Brain microvascular endothelial cell (primary cell): ENCODE measurements at regions not wholly inside any gene's neighbourhood (a gene's known extent, or its start where the extent isn't known, plus 50 kb on each side); places are given as distances from the start of the nearest gene placed in this dataset.
A peak's percentile ranks its signal among the peaks of the same experiment; 100 is the strongest.

Experiments
- DNase-seq: peaks from one replicate; pipeline ENCODE4 v3.0.0-alpha.2; 2020
- H3K27ac ChIP-seq: fragments of 250-450 bp; sonication (Bioruptor Pico); 2 replicates; pipeline ENCODE4 v1.5.1; 2020; ENCODE audit warnings: mild to moderate bottlenecking, moderate library complexity
- H3K27me3 ChIP-seq: fragments of 250-450 bp; sonication (Bioruptor Pico); replicated peaks from 2 replicates; pipeline ENCODE4 v1.5.1; 2020; ENCODE audit warnings: mild to moderate bottlenecking
- H3K36me3 ChIP-seq: fragments of 250-450 bp; sonication (Bioruptor Pico); replicated peaks from 2 replicates; pipeline ENCODE4 v1.5.1; 2020; ENCODE audit warnings: mild to moderate bottlenecking
- H3K4me3 ChIP-seq: 2 replicates; pipeline ENCODE4 v1.5.1; 2011; ENCODE audit warnings: low read depth, mild to moderate bottlenecking, control low read depth, low read length, moderate library complexity
- in situ Hi-C: cut with HindIII; loops from 2 replicates; pipeline ENCODE4 v1.10.0; 2017; ENCODE audit warnings: low sequenced_read_pairs, low pct_ligation_motif_present
- TF ChIP-seq, protein P1 (sequence below): IDR thresholded peaks from 2 replicates; pipeline ENCODE4 v1.5.1; 2011; ENCODE audit warnings: low read depth, mild to moderate bottlenecking, moderate library complexity, low read length, control low read depth, inconsistent platforms; ENCODE audit errors: missing control alignments

DNA sequence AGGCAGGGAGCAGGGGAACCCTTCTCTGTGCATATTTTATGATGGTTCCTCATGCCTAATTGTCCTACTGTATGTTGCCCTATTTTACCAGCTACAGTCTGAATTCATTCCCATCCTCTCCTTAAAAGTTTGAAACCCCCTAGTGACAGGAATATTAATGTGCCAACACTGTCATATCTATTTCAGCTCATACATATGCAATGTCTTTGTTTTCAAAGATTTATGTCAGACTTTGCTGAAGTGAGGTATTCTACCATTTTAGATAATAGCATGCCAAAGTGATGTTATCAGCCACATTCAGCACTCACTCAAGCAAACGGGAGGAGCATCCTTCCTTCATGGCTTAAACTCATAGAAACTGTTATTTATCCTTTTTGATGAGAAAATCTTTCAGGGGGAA, 696.5 kb downstream of the NR2F1-AS1 start:
- TF ChIP-seq, protein P1, sequence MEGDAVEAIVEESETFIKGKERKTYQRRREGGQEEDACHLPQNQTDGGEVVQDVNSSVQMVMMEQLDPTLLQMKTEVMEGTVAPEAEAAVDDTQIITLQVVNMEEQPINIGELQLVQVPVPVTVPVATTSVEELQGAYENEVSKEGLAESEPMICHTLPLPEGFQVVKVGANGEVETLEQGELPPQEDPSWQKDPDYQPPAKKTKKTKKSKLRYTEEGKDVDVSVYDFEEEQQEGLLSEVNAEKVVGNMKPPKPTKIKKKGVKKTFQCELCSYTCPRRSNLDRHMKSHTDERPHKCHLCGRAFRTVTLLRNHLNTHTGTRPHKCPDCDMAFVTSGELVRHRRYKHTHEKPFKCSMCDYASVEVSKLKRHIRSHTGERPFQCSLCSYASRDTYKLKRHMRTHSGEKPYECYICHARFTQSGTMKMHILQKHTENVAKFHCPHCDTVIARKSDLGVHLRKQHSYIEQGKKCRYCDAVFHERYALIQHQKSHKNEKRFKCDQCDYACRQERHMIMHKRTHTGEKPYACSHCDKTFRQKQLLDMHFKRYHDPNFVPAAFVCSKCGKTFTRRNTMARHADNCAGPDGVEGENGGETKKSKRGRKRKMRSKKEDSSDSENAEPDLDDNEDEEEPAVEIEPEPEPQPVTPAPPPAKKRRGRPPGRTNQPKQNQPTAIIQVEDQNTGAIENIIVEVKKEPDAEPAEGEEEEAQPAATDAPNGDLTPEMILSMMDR, result no peak
- DNase-seq, result peak; percentile 16
- H3K36me3 ChIP-seq, result no peaks in the 10 kb centered on the region
- no peak overlapping the region for H3K27ac ChIP-seq
- no peak overlapping the region for H3K4me3 ChIP-seq
- H3K27me3 ChIP-seq, result no peaks in the 10 kb centered on the region
- in situ Hi-C loops, result no loop called here

DNA sequence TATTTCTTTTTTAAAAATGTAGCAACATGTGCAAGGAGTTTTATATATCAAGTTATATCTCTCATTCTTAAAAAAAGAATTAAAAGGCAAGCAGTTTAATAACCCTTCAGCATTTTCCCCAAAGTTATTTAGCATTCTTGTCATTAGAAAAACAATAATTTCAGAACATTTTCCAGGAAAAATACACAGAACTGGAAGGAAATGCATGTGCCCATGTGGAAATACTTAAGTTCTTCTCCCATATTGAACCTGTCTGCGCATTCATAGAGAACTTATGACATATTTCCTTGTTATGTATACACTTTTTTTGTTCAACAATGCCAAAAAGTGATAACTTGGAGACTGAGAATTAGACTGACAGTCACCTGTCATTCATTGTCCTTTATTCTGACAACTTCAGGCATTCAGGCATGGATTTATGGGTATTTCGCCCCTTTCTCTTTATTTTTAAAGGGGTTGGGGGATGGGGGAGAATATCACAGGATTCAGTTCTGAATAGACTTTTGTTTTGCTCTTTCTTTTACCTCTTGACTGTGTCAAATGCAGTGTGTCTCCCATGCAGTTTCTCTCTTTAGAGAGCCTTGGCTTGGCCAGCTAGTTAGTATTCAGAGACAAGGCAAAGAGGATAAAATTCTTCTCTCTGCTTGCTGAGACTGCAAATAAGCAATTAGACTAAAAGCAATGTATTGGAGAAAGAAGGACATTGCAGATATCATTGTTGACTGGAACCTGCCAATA, 701.0 kb downstream of the NR2F1-AS1 start:
- Histone ChIP-seq H3K4me3 (no peak overlapping the region), H3K36me3 (no peaks in the 10 kb centered on the region), H3K27ac (no peak overlapping the region), H3K27me3 (no peaks in the 10 kb centered on the region)
- TF ChIP-seq, protein P1, result no peak
- DNase-seq, result no peak
- in situ Hi-C loops, result no loop called here

DNA sequence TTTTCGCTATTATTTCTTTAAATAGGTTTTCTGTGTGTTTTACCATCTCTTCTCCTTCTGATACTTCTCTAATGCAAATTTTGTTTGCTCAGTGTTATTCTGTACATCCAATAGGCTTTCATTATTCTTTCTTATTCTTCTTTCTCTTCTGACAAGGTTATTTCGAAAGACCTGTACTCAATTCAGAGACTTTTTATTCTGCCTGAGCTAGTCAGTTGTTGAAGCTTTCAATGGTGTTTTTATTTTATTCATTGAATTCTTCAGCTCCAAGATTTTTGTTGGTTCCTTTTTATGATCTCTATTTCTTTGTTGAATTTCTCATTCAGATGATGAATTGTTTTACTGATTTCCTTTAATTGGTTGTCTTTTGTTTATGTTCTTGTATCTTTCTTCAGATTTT, 706.2 kb downstream of the NR2F1-AS1 start:
- no peaks in the 10 kb centered on the region for H3K27me3 ChIP-seq
- in situ Hi-C loops, result no loop called here
- H3K27ac ChIP-seq, result no peak overlapping the region
- TF ChIP-seq, protein P1, result no peak
- H3K4me3 ChIP-seq, result no peak overlapping the region
- H3K36me3 ChIP-seq, result no peaks in the 10 kb centered on the region
- DNase-seq, result no peak

DNA sequence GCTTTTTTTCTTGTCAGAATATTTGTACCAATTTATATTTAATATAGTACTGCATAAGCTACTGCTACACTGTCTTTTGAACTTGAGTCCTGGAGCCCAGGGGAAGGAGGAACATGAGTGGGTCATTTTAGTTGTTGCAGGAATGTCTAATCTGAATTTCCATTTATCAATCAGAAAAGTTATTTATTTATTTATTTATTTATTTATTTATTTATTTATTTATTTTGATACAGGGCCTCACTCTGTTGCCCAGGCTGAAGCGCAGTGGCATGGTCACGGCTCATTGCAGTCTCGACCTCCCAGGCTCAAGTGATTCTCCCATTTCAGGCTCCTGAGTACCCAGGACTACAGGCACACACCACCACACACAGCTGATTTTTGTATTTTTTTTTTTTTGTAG, 712.6 kb downstream of the NR2F1-AS1 start:
- no peaks in the 10 kb centered on the region for H3K36me3 ChIP-seq
- TF ChIP-seq, protein P1, result no peak

DNA sequence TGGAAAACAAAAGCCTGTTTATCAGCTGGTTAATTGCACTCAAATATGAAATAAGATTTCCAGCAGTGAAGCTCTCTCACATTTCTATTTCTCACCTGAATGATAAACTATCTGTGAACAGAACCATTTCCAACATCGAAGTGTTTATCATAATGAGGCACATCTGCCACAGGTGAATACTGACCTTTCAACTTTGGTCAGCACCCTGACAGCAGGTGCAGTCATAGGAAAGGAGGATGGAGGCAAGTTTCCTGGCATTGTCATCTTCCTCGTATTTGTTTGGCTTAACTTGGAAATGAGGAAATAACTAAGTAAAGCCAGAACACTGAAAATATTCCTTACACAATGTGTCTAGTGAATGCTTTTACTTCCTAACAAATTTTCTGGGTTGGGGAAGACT, 716.4 kb downstream of the NR2F1-AS1 start:
- no peaks in the 10 kb centered on the region for H3K36me3 ChIP-seq
- no peaks in the 10 kb centered on the region for H3K27me3 ChIP-seq
- no peak for DNase-seq
- H3K27ac ChIP-seq, result no peak overlapping the region
- no peak overlapping the region for H3K4me3 ChIP-seq
- TF ChIP-seq, protein P1, result no peak
- in situ Hi-C loops, result no loop called here

More for the DNA sequence above, 712.6 kb downstream of the NR2F1-AS1 start:
- in situ Hi-C loops, result no loop called here
- H3K27ac ChIP-seq, result no peak overlapping the region
- H3K4me3 ChIP-seq, result no peak overlapping the region
- DNase-seq, result no peak
- no peaks in the 10 kb centered on the region for H3K27me3 ChIP-seq

DNA sequence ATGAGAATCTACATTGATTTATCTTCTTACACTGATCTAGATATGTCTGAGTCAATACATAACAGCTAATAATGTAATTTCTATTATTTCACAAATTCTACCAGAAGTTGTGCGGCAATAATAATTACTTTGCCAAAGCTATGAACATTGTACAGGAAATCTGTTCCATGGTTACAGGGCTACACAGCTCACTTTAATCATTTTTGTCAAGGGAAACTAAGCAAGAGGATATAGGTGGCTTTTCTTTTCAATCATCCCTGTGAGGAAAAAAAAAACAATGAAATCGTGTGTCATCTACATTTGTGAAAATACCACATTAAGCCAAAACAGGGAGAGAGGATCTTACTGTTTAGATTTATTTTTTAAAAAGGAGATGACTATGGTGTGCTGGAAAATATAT, 717.4 kb downstream of the NR2F1-AS1 start:
- H3K27me3 ChIP-seq, result no peaks in the 10 kb centered on the region
- TF ChIP-seq, protein P1, result no peak
- H3K4me3 ChIP-seq, result no peak overlapping the region
- no peak overlapping the region for H3K27ac ChIP-seq
- no peak for DNase-seq
- H3K36me3 ChIP-seq, result no peaks in the 10 kb centered on the region
- in situ Hi-C loops, result no loop called here
